Neutrophil (primary cell): ENCODE measurements at regions not wholly inside any gene's neighbourhood (a gene's known extent, or its start where the extent isn't known, plus 50 kb on each side); places are given as distances from the start of the nearest gene placed in this dataset.

Source experiments
- H3K27ac ChIP-seq: fragments of 200-600 bp; sonication (generic); 2 replicates; pipeline ENCODE4 v1.5.1; 2016; ENCODE audit warnings: mild to moderate bottlenecking, moderate library complexity
- H3K27me3 ChIP-seq: fragments of 200-600 bp; sonication (generic); 2 replicates; pipeline ENCODE4 v1.6.0; 2016; ENCODE audit warnings: mild to moderate bottlenecking
- H3K36me3 ChIP-seq: fragments of 200-600 bp; sonication (generic); 2 replicates; pipeline ENCODE4 v1.5.1; 2017
- H3K4me1 ChIP-seq, 2 experiments: fragments of 200-600 bp in 1 of 2; sonication (generic) in 1 of 2; 1 replicate in 1 of 2; 2 replicates in 1 of 2; pipeline versions ENCODE4 v1.5.1 to v1.6.1; 2013 to 2016; ENCODE audit warnings: low read depth in 1 of 2, low read length in 1 of 2, mild to moderate bottlenecking in 1 of 2, moderate library complexity in 1 of 2; ENCODE audit not compliant: control insufficient read depth in 1 of 2, insufficient read depth in 1 of 2
- H3K4me3 ChIP-seq, 2 experiments: fragments of 200-600 bp in 1 of 2; sonication (generic) in 1 of 2; 1 replicate in 1 of 2; 2 replicates in 1 of 2; pipeline ENCODE4 v1.5.1; 2013 to 2016; ENCODE audit warnings: low read depth in 1 of 2, low read length in 1 of 2, mild to moderate bottlenecking in 1 of 2, moderate library complexity in 1 of 2
- H3K9me3 ChIP-seq: fragments of 200-600 bp; sonication (generic); 2 replicates; pipeline ENCODE4 v1.5.1; 2016
- CTCF ChIP-seq: fragments of 200-600 bp; sonication (generic); IDR thresholded peaks from 2 replicates; pipeline ENCODE4 v1.5.1; 2016; ENCODE audit warnings: antibody characterized with exemption

- Histone ChIP-seq H3K4me1 (peaks cover 7% of the 10 kb centered on the region in 2 experiments), H3K27ac (no peak overlapping the region), H3K4me3 (no peak overlapping the region), H3K27me3 (peaks cover 87% of the 10 kb centered on the region), H3K36me3 (no peaks in the 10 kb centered on the region), H3K9me3 (no peaks in the 10 kb centered on the region)
- TF ChIP-seq CTCF: no peak
Observed at GRCh38 chr11:16618431-16618830, 120.0 kb upstream of the C11orf58 start.

GRCh38 chr11:16615480-16615879 is 123.0 kb upstream of the C11orf58 start:
- Histone ChIP-seq H3K4me3 (no peak overlapping the region), H3K36me3 (no peaks in the 10 kb centered on the region), H3K9me3 (no peaks in the 10 kb centered on the region), H3K4me1 (peaks cover 9 to 14% of the 10 kb centered on the region in 2 experiments), H3K27ac (no peak overlapping the region), H3K27me3 (peaks cover 100% of the 10 kb centered on the region)
- TF ChIP-seq CTCF: no peak

- H3K4me3 ChIP-seq: peak overlapping the region in 1 of 2 experiments; percentile 7
- no peaks in the 10 kb centered on the region for H3K9me3 ChIP-seq
- peak; percentile 64 for TF ChIP-seq CTCF
- H3K36me3 ChIP-seq: no peaks in the 10 kb centered on the region
- peaks cover 100% of the 10 kb centered on the region for H3K27me3 ChIP-seq
- peaks cover 9 to 14% of the 10 kb centered on the region in 2 experiments for H3K4me1 ChIP-seq
- H3K27ac ChIP-seq: no peak overlapping the region
Observed at GRCh38 chr11:16613512-16614381, 124.7 kb upstream of the C11orf58 start.

- Histone ChIP-seq H3K9me3 (no peaks in the 10 kb centered on the region), H3K27ac (no peak overlapping the region), H3K4me1 (peaks cover 9 to 14% of the 10 kb centered on the region in 2 experiments), H3K4me3 (peak overlapping the region in 1 of 2 experiments; percentile 7), H3K27me3 (peaks cover 100% of the 10 kb centered on the region), H3K36me3 (no peaks in the 10 kb centered on the region)
- no peak for TF ChIP-seq CTCF
Observed at GRCh38 chr11:16613262-16613511, 125.3 kb upstream of the C11orf58 start.

GRCh38 chr11:16612566-16613261 is 125.7 kb upstream of the C11orf58 start:
- Histone ChIP-seq H3K4me1 (peaks cover 9 to 14% of the 10 kb centered on the region in 2 experiments), H3K9me3 (no peaks in the 10 kb centered on the region), H3K27ac (no peak overlapping the region), H3K27me3 (peaks cover 100% of the 10 kb centered on the region), H3K36me3 (no peaks in the 10 kb centered on the region), H3K4me3 (peak overlapping the region in 1 of 2 experiments; percentile 7)
- TF ChIP-seq CTCF: no peak
